ENCODE measurements at regions not wholly inside any gene's neighbourhood (a gene's known extent, or its start where the extent isn't known, plus 50 kb on each side); places are given as distances from the start of the nearest gene placed in this dataset.
"Not testable (repeated sequence)": the region's sequence is repeated elsewhere in the genome, so short reads cannot be mapped to it uniquely, and the experiment has no call there.

- DNase-seq (ENCODE audit: low spot score): no peak
These were observed 152.7 kb downstream of the FHIP1A start for GRCh38 chr4:151561551-151562256.

- DNase-seq (ENCODE audit: low spot score): no peak
These were observed 154.2 kb downstream of the FHIP1A start for GRCh38 chr4:151563194-151563593.

GRCh38 chr4:151564321-151564720, 155.3 kb downstream of the FHIP1A start:
- no peak for DNase-seq (ENCODE audit: low spot score)

GRCh38 chr4:151565583-151565982, 156.6 kb downstream of the FHIP1A start:
- DNase-seq (ENCODE audit: low spot score): no peak

GRCh38 chr4:151566053-151566452, 157.1 kb downstream of the FHIP1A start:
- no peak for DNase-seq (ENCODE audit: low spot score)

- DNase-seq (ENCODE audit: low spot score): no peak
These were observed 158.1 kb downstream of the FHIP1A start for GRCh38 chr4:151567056-151567455.

- DNase-seq (ENCODE audit: low spot score): no peak
These were observed 160.0 kb downstream of the FHIP1A start for GRCh38 chr4:151568966-151569365.

- no peak for DNase-seq (ENCODE audit: low spot score)
These were observed 160.7 kb downstream of the FHIP1A start for GRCh38 chr4:151569650-151570049.

- DNase-seq (ENCODE audit: low spot score): no peak
These were observed 164.5 kb downstream of the FHIP1A start for GRCh38 chr4:151573474-151573873.

- peak; percentile 19 for DNase-seq (ENCODE audit: low spot score)
These were observed 165.0 kb downstream of the FHIP1A start for GRCh38 chr4:151573945-151574344.

GRCh38 chr4:151574968-151575367, 166.0 kb downstream of the FHIP1A start:
- no peak for DNase-seq (ENCODE audit: low spot score)

GRCh38 chr4:151575646-151576045, 166.7 kb downstream of the FHIP1A start:
- DNase-seq (ENCODE audit: low spot score): no peak

GRCh38 chr4:151576627-151577026, 167.7 kb downstream of the FHIP1A start:
- no peak for DNase-seq (ENCODE audit: low spot score)

- no peak for DNase-seq (ENCODE audit: low spot score)
These were observed 172.6 kb downstream of the FHIP1A start for GRCh38 chr4:151581570-151581969.

GRCh38 chr4:151582098-151582497, 173.1 kb downstream of the FHIP1A start:
- DNase-seq (ENCODE audit: low spot score): no peak

GRCh38 chr4:151583157-151583914, 174.4 kb downstream of the FHIP1A start:
- DNase-seq (ENCODE audit: low spot score): no peak

GRCh38 chr4:151584101-151584500, 175.1 kb downstream of the FHIP1A start:
- DNase-seq (ENCODE audit: low spot score): no peak

- DNase-seq (ENCODE audit: low spot score): not testable (repeated sequence)
These were observed 165.2 kb downstream of the GATB start for GRCh38 chr4:151595629-151596028.

GRCh38 chr4:151597691-151598090, 163.1 kb downstream of the GATB start:
- not testable (repeated sequence) for DNase-seq (ENCODE audit: low spot score)

- DNase-seq (ENCODE audit: low spot score): no peak
These were observed 160.9 kb downstream of the GATB start for GRCh38 chr4:151599863-151600262.

- no peak for DNase-seq (ENCODE audit: low spot score)
These were observed 160.4 kb downstream of the GATB start for GRCh38 chr4:151600432-151600831.

GRCh38 chr4:151603377-151603776, 157.4 kb downstream of the GATB start:
- no peak for DNase-seq (ENCODE audit: low spot score)

GRCh38 chr4:151604238-151604637, 156.6 kb downstream of the GATB start:
- peak; percentile 52 for DNase-seq (ENCODE audit: low spot score)

- no peak for DNase-seq (ENCODE audit: low spot score)
These were observed 155.6 kb downstream of the GATB start for GRCh38 chr4:151605215-151605614.

All from AG20443 (cell line).